SK-N-SH (cell line): ENCODE measurements at regions not wholly inside any gene's neighbourhood (a gene's known extent, or its start where the extent isn't known, plus 50 kb on each side); places are given as distances from the start of the nearest gene placed in this dataset.

ENCODE experiments used
- CTCF ChIP-seq: fragments of 200-600 bp; sonication (generic); IDR thresholded peaks from 2 replicates; pipeline ENCODE4 v1.6.1; 2017; ENCODE audit warnings: antibody characterized with exemption, mild to moderate bottlenecking, moderate library complexity
- FOXM1 ChIP-seq: IDR thresholded peaks from 2 replicates; pipeline ENCODE4 v1.4.0; 2012; ENCODE audit warnings: low read depth, mild to moderate bottlenecking
- NFIC ChIP-seq: IDR thresholded peaks from 2 replicates; pipeline ENCODE4 v1.4.0; 2012; ENCODE audit warnings: borderline replicate concordance
- REST ChIP-seq: IDR thresholded peaks from 2 replicates; pipeline ENCODE4 v1.6.1; 2012; ENCODE audit warnings: mild to moderate bottlenecking, low read depth, low read length, moderate library complexity

GRCh38 chr4:180657881-180658280 is 1585.3 kb upstream of the TENM3 start:
- TF ChIP-seq NFIC (no peak), FOXM1 (no peak), REST (no peak), CTCF (no peak)
